ENCODE measurements at regions not wholly inside any gene's neighbourhood (a gene's known extent, or its start where the extent isn't known, plus 50 kb on each side); places are given as distances from the start of the nearest gene placed in this dataset.

- TF ChIP-seq GTF3A (CRISPR knock-in tag; conservative IDR thresholded peaks at IDR 0.05): no peak
- no peak for TF ChIP-seq ATF1 (CRISPR knock-in tag; IDR thresholded peaks at IDR 0.05)
- no peak for TF ChIP-seq REST (IDR thresholded peaks at IDR 0.05; ENCODE audit: borderline replicate concordance in 1 of 2, low read depth in 1 of 2, low read length in 2 of 2)
- no peak for TF ChIP-seq CHCHD3 (CRISPR knock-in tag; IDR thresholded peaks at IDR 0.05)
Observed at GRCh38 chr3:23078735-23079134, 124.4 kb upstream of the UBE2E2 start.

All from HepG2 (cell line).